GM23338 (cell line): ENCODE measurements at regions not wholly inside any gene's neighbourhood (a gene's known extent, or its start where the extent isn't known, plus 50 kb on each side); places are given as distances from the start of the nearest gene placed in this dataset.

Experiments
- ATAC-seq: fragments of 200-7000 bp; cut with Tn5 transposase; 3 replicates; pipeline ENCODE4 v1.9.1; 2020
- DNase-seq: peaks from one replicate; pipeline ENCODE4 v3.0.0-alpha.2; 2015; ENCODE audit warnings: low spot score
- H2AFZ ChIP-seq: fragments of 200-600 bp; sonication (generic); 2 replicates; pipeline ENCODE4 v1.8.0; 2016; ENCODE audit warnings: antibody characterized with exemption, mild to moderate bottlenecking, moderate library complexity
- H3F3A ChIP-seq: fragments of 200-600 bp; sonication (generic); replicated peaks from 2 replicates; pipeline ENCODE4 v1.8.0; 2017; ENCODE audit warnings: antibody characterized with exemption, mixed run types, low read depth
- H3K27ac ChIP-seq: fragments of 200-600 bp; sonication (generic); 2 replicates; pipeline ENCODE4 v1.6.1; 2016; ENCODE audit warnings: low read depth
- H3K27me3 ChIP-seq: fragments of 200-600 bp; sonication (generic); 2 replicates; pipeline ENCODE4 v1.8.0; 2016; ENCODE audit warnings: mild to moderate bottlenecking, mixed run types, moderate library complexity; ENCODE audit not compliant: insufficient read depth
- H3K36me3 ChIP-seq: fragments of 200-600 bp; sonication (generic); 2 replicates; pipeline ENCODE4 v1.8.0; 2016; ENCODE audit warnings: mild to moderate bottlenecking; ENCODE audit not compliant: insufficient read depth
- H3K4me1 ChIP-seq: fragments of 200-600 bp; sonication (generic); 2 replicates; pipeline ENCODE4 v1.8.0; 2016; ENCODE audit warnings: mild to moderate bottlenecking, moderate library complexity; ENCODE audit not compliant: insufficient read depth
- H3K4me2 ChIP-seq: fragments of 200-600 bp; sonication (generic); 2 replicates; pipeline ENCODE4 v1.7.1; 2017; ENCODE audit warnings: mixed run types
- H3K4me3 ChIP-seq: fragments of 200-600 bp; sonication (generic); 2 replicates; pipeline ENCODE4 v1.6.1; 2016; ENCODE audit warnings: mixed run types
- H3K79me2 ChIP-seq: fragments of 200-600 bp; sonication (generic); replicated peaks from 2 replicates; pipeline ENCODE4 v1.8.0; 2017; ENCODE audit warnings: mild to moderate bottlenecking; ENCODE audit not compliant: insufficient read depth
- H3K9me2 ChIP-seq: fragments of 200-600 bp; sonication (generic); 2 replicates; pipeline ENCODE4 v1.8.0; 2017; ENCODE audit not compliant: insufficient read depth
- H4K20me1 ChIP-seq: fragments of 200-600 bp; sonication (generic); replicated peaks from 2 replicates; pipeline ENCODE4 v1.8.0; 2017; ENCODE audit warnings: mild to moderate bottlenecking; ENCODE audit not compliant: insufficient read depth
- H3K27ac Mint-ChIP-seq: 2 replicates; pipeline ENCODE4 v1.8.0; 2020; ENCODE audit warnings: inconsistent platforms, mild to moderate bottlenecking, moderate library complexity, mixed read lengths
- H3K27me3 Mint-ChIP-seq: 3 replicates; pipeline ENCODE4 v1.8.0; 2022; ENCODE audit warnings: low read depth, mild to moderate bottlenecking, moderate library complexity, mixed read lengths, inconsistent platforms; ENCODE audit not compliant: insufficient read depth, poor library complexity
- H3K36me3 Mint-ChIP-seq: 3 replicates; pipeline ENCODE4 v1.8.0; 2021; ENCODE audit warnings: low read depth, mild to moderate bottlenecking, inconsistent platforms, moderate library complexity, mixed read lengths
- H3K4me1 Mint-ChIP-seq: 3 replicates; pipeline ENCODE4 v1.8.0; 2020; ENCODE audit warnings: mild to moderate bottlenecking, inconsistent platforms, mixed read lengths
- H3K4me3 Mint-ChIP-seq: 3 replicates; pipeline ENCODE4 v1.8.0; 2021; ENCODE audit warnings: moderate library complexity, mild to moderate bottlenecking, inconsistent platforms, mixed read lengths
- H3K9me3 Mint-ChIP-seq: 3 replicates; pipeline ENCODE4 v1.8.0; 2020; ENCODE audit warnings: moderate library complexity, mild to moderate bottlenecking, inconsistent platforms, mixed read lengths
- CREB1 ChIP-seq: fragments of 250-450 bp; sonication (Bioruptor Pico); IDR thresholded peaks from 2 replicates; pipeline ENCODE4 v1.5.0; 2020; ENCODE audit warnings: low read depth, mild to moderate bottlenecking, moderate library complexity
- CTCF ChIP-seq, 2 experiments: fragments of 200-600 bp in 1 of 2; sonication (generic) in 1 of 2; conservative IDR thresholded peaks; 2 replicates each; pipeline versions ENCODE4 v1.5.1 to v1.6.1; 2016 to 2017; ENCODE audit warnings: antibody characterized with exemption in 2 of 2, low read depth in 2 of 2, mild to moderate bottlenecking in 2 of 2, moderate library complexity in 1 of 2
- EZH2 ChIP-seq: fragments of 200-600 bp; sonication (generic); IDR thresholded peaks from one replicate; pipeline ENCODE4 v1.8.0; 2017; ENCODE audit warnings: antibody characterized with exemption, mild to moderate bottlenecking, low read depth; ENCODE audit not compliant: unreplicated experiment
- JUNB ChIP-seq: IDR thresholded peaks from one replicate; pipeline ENCODE4 v1.6.1; 2016; ENCODE audit warnings: antibody characterized with exemption; ENCODE audit not compliant: unreplicated experiment
- POLR2AphosphoS5 ChIP-seq: IDR thresholded peaks from 2 replicates; pipeline ENCODE4 v1.6.1; 2016; ENCODE audit warnings: antibody characterized with exemption, low read depth
- REST ChIP-seq: IDR thresholded peaks from one replicate; pipeline ENCODE4 v1.6.1; 2018; ENCODE audit warnings: antibody characterized with exemption; ENCODE audit not compliant: unreplicated experiment
- STAT1 ChIP-seq: IDR thresholded peaks from one replicate; pipeline ENCODE4 v1.6.1; 2016; ENCODE audit warnings: antibody characterized with exemption; ENCODE audit not compliant: unreplicated experiment
- ZNF331 ChIP-seq: fragments of 250-450 bp; sonication (Bioruptor Pico); IDR thresholded peaks from 2 replicates; pipeline ENCODE4 v1.5.0; 2020; ENCODE audit warnings: low read depth, mild to moderate bottlenecking, moderate library complexity
- TF ChIP-seq, protein P1 (sequence below): IDR thresholded peaks from 2 replicates; pipeline ENCODE4 v1.6.1; 2016; ENCODE audit warnings: antibody characterized with exemption

DNA sequence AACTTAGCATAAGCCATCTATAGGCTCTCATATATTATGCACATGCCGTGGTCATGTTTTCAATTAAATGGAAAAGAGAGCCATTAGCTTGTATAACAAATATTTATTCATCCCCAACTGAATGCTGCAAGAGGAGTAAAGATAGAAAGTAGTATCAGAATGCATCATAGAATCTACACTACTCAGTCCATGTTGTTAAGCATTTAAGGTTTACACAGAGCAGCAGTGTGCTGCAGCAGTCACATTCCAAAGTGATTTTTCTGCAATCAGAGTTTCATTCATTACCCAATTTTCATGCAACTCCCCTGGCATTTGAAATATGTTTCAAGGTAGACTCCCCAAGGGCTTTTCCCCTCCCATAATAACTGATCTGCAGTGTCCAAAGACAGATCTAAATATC lies 82.2 kb upstream of the LMO3 start:
- H3K79me2 ChIP-seq = no peaks in the 10 kb centered on the region
- no peaks in the 10 kb centered on the region for H3F3A ChIP-seq
- no peaks in the 10 kb centered on the region for H4K20me1 ChIP-seq
- no peak for ATAC-seq
- no peak overlapping the region for H3K4me2 ChIP-seq
- no peaks in the 10 kb centered on the region for H3K36me3 ChIP-seq
- Mint-ChIP-seq H3K27me3 (no peaks in the 10 kb centered on the region), H3K4me1 (no peaks in the 10 kb centered on the region), H3K4me3 (no peak overlapping the region), H3K36me3 (no peaks in the 10 kb centered on the region), H3K9me3 (no peaks in the 10 kb centered on the region), H3K27ac (no peak overlapping the region)
- H3K4me3 ChIP-seq = no peak overlapping the region
- DNase-seq = no peak
- H3K27me3 ChIP-seq = no peaks in the 10 kb centered on the region
- H3K9me2 ChIP-seq = no peaks in the 10 kb centered on the region
- H3K4me1 ChIP-seq = no peaks in the 10 kb centered on the region
- TF ChIP-seq ZNF331 (CRISPR knock-in tag) (no peak), CTCF (conservative IDR thresholded peaks at IDR 0.05; ENCODE audit: low read depth in 2 of 2) (no peak), POLR2AphosphoS5 (no peak), STAT1 (no peak), CREB1 (no peak), JUNB (no peak), EZH2 (no peak)
- no peak overlapping the region for H2AFZ ChIP-seq
- H3K27ac ChIP-seq = no peak overlapping the region

GRCh38 chr12:16685107-16685506 lies 79.1 kb upstream of the LMO3 start:
- no peak for TF ChIP-seq JUNB
- TF ChIP-seq REST = no peak
- TF ChIP-seq CREB1 = no peak
- TF ChIP-seq, protein P1, sequence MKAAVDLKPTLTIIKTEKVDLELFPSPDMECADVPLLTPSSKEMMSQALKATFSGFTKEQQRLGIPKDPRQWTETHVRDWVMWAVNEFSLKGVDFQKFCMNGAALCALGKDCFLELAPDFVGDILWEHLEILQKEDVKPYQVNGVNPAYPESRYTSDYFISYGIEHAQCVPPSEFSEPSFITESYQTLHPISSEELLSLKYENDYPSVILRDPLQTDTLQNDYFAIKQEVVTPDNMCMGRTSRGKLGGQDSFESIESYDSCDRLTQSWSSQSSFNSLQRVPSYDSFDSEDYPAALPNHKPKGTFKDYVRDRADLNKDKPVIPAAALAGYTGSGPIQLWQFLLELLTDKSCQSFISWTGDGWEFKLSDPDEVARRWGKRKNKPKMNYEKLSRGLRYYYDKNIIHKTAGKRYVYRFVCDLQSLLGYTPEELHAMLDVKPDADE = no peak
- TF ChIP-seq CTCF (conservative IDR thresholded peaks at IDR 0.05; ENCODE audit: low read depth in 2 of 2) = peak; percentile 52 to 70
- no peak for TF ChIP-seq STAT1
- Mint-ChIP-seq H3K4me3 (no peak overlapping the region), H3K27me3 (no peaks in the 10 kb centered on the region), H3K4me1 (no peaks in the 10 kb centered on the region), H3K27ac (no peak overlapping the region), H3K36me3 (no peaks in the 10 kb centered on the region), H3K9me3 (no peaks in the 10 kb centered on the region)
- Histone ChIP-seq H3K27me3 (no peaks in the 10 kb centered on the region), H4K20me1 (no peaks in the 10 kb centered on the region), H3K4me1 (no peaks in the 10 kb centered on the region), H3K9me2 (no peaks in the 10 kb centered on the region), H3K4me3 (no peak overlapping the region), H3F3A (no peaks in the 10 kb centered on the region), H3K36me3 (no peaks in the 10 kb centered on the region), H3K27ac (no peak overlapping the region), H3K79me2 (no peaks in the 10 kb centered on the region), H3K4me2 (no peak overlapping the region), H2AFZ (no peak overlapping the region)
- DNase-seq = peak; percentile 12
- no peak; the same call in 2 of the 3 replicates for ATAC-seq
